ENCODE measurements at regions not wholly inside any gene's neighbourhood (a gene's known extent, or its start where the extent isn't known, plus 50 kb on each side); places are given as distances from the start of the nearest gene placed in this dataset.

DNA sequence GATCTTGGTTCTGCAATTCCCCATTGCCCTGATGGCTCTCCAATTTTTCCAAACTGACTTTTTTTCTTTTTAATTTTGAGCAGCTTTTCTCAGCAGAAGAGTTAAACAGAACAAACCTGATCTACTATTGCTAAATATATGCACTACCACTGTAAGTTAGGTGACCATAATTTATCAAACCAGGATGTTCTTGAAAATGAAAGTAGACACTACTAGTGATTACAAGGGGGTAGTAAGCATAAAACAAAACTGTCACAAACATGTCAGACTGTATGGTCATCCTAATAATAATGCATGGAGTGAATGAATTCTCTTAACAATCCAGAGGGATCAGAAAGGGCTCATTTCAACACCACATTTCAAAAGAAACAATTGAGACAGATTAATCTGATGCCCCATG is 183.0 kb upstream of the FOXN3 start:
- no peak for DNase-seq

DNA sequence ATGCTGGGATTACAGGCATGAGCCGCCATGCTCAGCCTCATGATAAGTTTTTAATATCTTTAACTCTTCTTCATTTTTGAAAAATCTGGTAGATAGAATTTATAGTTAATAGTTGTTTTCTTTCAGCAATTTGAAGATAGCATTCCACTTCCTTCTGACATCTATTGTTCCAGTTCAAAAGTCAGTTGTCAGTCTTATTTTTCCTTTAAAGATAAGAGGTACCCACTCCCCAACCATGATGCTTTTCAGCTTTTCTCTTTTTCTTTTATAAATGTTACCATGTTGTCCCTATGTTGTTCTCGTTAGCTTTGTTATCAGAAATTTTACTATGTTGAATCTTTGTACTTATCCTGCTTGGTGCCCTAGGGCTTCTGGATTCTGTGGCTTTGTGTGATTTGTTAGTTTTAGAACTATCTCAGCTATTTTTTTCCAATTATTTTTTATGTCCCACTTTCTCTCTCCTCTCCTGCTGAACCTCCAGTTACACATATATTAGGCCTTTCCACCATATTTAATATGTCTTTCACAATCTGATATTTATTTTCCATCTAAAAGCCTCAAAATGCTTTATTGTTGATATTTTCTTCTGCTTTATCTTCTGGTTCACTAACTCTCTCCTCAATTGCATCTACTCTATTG is 181.6 kb upstream of the FOXN3 start:
- DNase-seq, result no peak

DNA sequence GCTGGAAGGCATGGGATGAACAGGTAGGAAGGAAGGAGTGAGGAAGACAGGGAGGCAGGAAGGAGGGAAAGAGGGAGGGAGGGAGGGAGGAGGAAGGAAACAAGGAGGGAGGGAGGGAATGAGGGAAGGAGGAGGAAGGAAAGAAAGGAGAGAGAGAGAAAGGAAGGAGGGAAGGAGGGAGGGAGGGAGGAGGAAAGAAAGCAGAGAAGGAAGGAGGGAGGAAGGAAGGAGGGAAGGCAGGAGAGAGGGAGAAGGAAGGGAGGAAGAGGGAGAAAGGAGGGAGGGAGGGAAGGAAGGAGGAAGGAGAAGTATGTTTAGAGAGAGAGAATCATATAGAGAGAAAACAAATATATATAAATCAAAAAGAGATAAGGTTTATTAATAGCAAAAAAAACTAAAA is 175.9 kb upstream of the FOXN3 start:
- no peak for DNase-seq

DNA sequence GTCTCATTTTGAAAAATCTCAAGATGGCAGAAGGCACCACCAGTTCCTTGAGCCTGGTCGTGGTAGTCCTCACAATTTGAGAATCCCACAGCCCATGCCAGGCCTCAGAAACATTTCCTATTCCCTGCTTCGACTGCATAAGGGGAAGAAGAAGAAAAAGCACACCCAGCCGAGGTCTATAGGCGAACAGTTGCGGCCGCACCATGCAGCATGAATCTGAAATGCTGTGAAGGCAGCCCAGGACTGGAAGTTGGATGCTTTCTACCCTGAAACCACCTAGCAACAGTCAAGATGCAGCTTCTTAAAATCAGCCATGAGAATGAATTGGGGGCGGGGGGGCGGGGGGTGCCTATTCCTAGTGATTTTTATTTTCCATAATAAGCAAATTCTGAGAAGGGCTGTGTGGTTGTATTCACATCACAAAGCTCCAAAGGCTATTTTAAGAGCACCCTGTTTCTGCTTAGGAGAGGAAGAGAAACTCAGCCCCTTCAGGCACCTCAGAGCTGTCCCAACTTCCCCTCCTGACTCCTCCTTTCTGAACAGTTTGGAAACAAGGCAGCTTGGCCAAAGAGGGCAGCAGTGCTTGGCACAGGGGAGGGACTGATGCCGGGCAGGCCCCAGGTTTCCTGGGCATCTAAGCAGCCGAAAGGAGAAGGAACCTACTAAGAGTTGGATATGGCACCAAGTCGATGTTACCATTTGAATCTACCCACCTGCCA is 172.5 kb upstream of the FOXN3 start:
- no peak for DNase-seq

DNA sequence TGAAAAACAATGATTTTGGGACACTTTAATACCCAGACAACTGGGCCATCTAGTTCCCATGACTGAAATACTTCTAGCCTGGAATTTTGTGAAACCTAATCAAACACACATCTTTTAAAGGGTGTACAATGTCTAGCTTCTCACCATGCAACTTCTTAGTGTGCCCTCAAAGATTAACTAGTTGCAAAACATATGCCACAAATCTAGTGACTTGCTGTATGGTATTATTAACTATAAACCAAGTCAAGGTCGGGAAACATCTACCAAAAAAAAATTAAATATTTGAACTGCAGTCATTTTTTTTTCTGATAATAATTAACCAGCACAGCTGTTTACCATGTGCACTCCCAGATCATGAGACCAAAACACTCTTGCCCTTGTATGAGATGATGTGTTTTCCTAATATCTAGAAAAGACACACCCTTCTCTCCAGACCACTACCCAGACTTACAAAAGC is 171.8 kb upstream of the FOXN3 start:
- DNase-seq, result no peak

DNA sequence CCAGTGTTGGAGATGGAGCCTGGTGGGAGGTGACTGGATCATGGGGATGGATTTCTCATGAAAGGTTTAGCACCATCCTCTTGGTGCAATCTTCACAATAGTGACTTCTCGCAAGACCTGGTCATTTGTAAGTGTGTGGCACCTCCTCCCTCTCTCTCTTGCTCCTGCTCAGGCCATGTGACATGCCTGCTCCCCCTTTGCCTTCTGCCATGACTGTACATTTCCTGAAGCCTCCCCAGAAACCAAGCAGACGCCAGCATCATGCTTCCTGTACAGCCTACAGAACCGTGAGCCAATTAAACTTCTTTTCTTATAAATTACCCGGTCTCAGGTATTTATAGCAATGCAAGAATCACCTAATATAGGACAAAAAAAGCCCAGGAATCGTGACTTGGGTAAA is 171.0 kb upstream of the FOXN3 start:
- no peak for DNase-seq

DNA sequence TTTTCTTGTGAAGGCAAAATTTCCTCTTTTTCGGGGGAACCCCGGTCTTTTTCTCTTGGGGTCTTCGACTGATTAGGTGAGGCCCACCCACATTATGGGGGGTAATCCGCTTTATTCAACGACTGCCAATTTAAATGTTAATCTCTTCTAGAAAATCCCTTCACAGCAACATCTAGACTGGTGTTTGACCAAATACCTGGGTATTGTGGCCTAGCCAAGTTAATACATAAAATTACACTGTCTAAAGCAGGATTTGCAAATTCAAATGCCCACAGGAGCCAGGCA is 170.0 kb upstream of the FOXN3 start:
- no peak for DNase-seq

DNA sequence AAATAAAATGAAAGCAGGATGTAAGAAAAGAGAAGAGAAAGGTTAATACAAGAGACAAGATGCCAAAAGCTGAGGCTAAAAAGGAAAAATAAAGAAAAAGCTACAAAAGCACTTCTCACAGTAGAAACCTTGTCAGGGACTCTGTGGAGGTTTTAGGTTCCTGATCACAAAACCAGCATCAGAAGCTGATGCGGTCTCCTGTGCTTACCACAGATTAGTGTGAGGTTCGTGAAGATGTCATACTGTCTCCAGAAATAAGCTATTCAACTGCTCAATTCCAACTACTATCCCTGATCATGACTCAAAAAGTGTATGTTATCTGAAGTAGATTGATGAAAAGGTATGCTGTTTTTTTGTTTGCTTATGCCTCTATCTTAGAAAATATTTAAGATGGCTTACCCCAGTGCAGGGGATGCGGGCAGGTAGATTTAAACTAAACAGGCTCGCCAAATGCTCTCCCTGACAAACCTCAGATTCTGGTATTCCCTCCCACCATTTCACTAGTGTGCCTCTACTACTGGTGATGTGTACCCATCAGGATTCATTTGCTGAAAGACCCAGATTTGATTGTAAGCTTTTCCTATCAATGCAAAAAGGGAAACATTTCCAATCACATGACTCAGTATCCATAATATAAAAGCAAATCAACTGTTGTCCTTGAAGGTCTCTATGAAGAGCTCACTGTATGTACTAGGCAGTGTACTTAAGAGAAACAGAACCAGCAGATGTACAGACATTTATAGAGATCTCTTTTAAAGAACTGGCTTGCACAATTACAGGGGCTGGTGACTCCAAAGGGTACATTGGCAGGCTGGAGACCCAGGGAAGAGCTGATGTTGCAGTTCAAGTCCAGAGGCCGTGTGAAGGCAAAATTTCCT is 169.5 kb upstream of the FOXN3 start:
- no peak for DNase-seq

DNA sequence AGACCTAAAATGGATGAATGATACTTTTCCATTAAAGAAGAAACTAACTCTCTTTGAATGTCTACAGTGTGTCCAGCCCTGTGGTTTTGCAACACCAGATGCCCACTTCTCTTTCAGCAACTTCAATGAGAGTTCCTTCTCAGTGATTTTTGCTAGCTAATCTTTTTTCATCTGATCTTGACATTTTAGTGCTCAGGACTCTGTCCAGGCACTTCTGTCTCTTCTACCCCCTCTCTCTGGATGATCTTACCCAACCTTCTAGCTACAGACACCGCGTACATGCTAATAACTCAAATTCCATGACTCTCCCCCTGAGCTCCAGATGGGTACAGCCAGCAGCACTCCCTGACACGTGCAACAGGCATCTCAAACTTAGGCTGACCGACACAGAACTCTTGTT is 161.1 kb upstream of the FOXN3 start:
- DNase-seq, result no peak

DNA sequence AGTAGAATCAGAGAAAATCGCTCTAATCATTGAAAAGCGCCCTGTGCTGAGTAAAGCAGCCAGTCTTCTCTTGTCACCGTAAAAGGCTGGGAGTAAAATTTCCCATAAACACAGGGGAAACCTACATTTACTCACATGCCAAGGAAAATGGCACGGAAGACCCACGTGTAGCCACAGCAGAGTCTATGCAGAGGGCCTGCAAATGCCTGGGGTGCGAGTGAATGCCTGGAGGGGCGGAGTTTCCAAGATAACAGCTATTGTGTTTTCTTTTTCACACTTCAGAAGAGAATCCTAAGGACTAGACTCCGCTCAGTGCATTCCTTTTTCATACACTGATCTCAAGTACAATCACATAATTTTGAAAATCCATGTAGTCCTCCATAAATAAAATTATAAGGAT is 159.9 kb upstream of the FOXN3 start:
- no peak for DNase-seq

DNA sequence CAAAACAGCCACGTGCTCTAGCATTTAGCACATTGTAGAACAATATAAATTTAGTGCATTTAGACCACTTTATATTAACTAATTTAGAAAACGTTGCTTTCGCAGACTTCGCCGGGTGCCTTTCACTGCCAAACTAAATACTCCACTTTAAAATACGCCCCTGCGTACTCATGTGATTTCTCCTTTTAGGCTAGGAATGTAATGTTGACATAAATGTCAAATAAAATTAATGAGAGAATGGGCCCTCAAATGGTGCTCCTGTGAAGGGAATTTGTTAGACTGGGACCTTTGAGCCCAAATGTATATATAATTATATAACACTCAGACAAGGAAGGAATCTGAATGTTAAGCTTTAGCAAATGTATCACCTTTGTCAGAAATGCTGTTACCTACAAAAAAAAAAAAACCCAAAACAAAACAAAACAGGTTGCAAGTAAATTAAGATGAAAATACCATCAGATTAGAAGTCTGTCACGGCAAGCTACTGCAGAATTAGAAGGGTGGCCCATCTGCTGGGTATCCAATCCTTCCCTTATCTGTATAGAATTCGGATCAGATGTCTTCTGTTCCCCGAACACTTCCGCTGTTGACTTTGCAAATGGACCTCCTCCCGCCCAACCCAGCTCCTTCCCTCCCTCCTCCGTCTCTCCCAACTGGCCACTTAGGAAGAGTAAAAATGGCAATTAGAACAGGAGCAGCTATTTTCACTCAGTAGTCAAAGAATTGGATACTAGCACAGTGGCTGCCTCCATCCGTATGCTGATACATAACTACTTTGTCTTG is 159.3 kb upstream of the FOXN3 start:
- no peak for DNase-seq

DNA sequence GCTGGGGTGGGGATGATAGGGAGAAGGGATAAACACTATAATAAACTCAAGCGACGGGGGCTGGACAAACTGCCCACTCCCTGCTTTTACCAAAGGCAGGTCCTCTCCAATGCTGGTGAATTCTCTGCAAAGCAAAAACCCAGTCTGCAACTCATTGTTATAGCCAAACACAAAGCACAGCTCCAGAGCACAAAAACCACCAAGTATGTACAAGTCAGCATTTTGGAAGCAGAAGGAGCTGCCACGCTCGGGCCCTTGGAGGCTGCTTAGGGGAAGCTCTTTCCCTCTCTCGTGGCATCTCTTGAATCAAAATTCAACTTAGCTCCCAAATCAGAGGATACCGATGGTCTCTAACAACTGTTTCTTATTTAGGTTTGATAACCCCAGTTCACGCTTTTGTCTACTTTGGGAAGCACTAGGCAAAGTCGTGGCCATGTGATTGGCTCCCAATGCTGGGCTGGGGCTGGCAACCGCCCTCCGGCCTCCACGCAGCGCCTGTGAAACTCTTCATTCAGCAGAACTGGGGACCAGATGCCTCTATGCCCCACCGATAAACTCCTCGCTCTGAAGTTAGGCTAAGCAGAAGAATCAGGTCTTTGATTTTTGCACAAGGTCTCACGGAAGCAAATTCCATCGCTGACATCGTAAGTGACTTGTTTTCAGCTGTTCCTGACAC is 158.5 kb upstream of the FOXN3 start:
- no peak for DNase-seq

DNA sequence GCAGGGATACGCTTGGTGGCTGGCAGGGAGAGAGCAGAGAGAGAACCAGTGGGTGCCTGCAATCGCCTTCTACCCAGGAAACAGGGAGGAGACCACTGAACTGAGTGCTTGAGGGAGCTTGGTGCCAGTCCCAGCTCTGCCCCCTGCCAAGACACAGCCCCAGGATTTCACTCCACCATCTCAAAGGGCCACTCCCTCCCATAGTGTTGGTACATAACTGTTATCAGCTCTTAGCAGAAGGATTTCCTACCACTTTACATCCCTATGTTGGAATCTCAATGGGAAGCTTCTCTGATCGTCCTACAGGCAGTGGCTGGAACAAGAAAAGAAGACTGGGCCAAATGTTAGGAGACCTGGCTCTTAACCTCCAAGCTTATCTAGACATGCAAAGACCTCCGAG is 157.4 kb upstream of the FOXN3 start:
- DNase-seq, result no peak

DNA sequence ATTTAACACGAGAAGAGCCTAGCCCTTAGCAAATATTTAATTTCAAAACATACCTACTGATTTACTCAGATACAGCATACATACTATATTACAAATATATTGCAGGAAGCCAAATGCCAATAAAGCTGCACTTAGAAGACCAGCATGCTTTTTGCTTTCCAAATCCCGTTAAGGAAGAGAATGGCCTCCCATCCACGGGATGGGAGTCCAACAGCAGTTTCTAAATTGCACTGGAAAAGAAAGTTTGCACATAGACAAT is 156.3 kb upstream of the FOXN3 start:
- no peak for DNase-seq

DNA sequence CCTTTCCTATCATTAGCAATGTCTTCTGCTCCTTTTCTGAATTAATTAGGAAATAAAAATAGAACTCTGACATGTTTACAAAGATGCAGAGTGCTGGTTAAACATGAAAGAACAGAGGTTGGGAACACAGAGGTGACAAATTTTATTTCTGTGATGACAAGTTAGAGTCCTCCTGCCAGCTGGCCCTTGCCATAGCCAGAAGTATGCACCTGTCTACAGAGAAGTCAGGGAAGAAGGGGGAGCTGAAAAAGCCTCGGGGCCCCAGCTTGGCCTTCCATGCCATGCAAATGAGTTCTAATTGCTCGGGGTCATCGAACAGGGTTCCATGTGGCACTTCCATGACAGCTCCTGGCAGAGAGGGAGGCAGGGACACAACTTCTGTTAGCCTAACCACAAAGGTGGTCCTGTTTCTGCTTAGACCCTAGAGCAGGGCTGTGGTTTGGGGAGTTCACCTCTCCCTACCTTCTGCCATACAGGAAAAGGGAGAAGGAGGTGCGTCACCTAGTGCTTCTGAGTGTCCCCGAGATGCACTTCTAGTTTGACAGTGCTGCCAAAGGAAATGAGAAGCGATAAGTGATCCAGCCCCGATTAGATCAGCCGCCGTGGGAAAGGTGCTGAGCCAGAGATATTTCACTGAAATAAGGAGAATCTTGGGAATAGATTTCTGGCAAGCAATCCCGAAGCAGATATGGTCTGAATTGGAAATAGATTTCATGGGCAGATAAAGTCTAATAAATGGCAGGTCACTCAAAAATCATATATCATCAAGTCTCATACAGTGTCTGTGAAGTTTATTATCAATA is 155.8 kb upstream of the FOXN3 start:
- no peak for DNase-seq

DNA sequence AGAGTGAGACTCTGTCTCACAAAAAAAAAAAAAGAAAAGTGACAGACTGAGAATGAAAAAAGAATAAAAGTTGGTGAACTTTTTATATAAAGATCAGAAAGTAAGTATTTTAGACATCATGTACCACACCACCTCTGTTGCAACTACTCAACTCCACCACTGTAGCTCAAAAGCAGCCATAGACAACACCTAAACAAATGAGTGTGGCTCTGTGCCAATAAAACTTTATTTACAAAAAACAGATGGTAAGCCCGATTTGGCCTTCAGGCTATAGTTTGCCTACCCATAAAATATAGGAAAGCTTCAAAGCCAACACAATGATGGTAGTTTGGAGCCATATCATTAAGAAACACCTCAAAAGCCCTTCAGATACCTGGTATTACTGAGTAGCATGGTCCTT is 154.5 kb upstream of the FOXN3 start:
- DNase-seq, result no peak

DNA sequence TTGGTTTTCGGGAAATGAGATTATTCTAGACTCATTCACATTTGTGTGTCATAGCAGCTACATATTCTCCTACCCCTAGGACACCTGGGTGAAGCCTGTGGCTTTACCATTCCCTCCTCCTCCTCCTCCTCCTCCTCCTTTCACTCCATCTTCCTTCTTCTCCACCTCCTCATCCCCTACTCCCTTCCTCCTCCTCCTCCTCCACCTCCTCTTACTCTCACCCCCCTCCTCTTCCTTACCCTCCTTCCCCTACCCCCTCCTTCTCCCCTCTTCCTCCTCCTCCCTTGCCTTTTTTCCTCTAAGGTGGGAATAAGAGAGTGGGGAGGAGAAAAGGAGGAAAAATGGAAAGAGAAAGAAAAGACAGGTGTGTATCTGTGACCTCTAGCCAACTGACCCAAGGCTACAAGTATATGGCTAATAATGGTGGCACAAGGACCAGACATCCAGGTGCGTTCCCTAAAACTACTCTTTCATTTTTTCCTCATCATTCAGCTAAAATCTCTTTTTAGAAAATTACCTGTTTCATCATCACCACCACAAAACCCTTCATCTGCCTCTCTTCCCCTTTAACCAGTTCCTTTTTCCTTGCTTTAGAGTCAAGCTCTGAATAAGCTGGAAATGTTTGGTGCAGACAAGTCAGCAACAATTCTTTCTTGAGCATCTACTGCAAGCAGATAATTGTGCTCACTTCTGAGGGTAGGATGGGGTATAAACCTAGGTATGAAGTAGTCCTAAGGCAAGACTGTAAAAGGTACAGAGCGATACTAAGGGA is 149.8 kb upstream of the FOXN3 start:
- DNase-seq, result no peak

DNA sequence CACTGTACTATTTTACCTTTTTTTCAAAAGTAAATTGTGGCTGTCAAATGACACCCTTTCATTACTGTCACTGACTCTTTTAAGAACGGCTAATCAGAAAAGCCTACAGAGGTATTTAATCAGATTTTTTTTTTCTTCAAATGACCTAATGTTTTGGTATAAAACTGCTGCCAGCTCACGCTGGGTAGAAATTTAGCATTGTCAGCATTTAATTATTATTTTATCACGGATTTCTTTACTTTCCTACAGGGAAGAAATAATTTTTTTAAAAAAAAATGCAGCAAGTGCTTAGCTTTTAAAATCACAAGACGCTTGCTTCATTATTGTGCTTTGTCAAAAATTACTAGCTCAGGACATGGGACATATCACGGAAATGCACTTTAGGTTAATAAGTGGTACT is 149.1 kb upstream of the FOXN3 start:
- no peak for DNase-seq

DNA sequence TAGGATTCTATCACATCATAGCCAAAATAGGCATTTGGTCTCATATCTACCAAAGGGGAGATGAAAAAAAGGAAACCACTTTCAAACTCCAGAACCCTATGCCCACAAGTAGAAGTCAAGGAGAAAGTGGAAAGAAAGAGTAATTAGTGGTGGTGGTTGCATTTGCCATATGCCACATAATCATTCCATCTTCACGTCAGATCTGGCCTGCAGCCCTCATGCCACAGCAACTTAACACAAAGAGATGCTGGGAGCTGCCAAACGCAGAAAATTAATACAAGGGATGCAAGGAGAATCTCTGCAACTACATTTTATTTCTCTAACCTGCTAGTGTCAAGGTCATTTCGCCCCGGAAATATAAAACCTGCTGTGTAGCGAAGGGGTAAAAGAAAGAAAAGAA is 148.6 kb upstream of the FOXN3 start:
- no peak for DNase-seq

DNA sequence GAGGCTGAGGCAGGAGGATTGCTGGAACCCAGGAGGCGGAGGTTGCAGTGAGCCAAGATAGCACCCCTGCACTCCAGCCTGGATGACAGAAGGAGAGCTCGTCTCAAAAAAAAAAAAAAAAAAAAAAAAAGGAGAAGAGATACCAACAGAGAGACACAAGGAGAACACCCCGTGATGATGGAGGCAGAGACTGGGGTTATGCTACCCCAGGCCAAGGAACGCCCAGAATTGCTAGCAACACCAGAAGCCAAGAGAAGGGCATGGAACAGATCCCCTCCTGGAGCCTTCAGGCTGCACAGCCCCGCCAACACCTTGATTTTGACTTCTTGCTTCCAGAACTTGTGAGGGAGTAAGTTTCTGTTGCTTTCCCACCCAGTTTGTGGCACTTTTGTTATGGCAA is 148.0 kb upstream of the FOXN3 start:
- DNase-seq, result no peak

DNA sequence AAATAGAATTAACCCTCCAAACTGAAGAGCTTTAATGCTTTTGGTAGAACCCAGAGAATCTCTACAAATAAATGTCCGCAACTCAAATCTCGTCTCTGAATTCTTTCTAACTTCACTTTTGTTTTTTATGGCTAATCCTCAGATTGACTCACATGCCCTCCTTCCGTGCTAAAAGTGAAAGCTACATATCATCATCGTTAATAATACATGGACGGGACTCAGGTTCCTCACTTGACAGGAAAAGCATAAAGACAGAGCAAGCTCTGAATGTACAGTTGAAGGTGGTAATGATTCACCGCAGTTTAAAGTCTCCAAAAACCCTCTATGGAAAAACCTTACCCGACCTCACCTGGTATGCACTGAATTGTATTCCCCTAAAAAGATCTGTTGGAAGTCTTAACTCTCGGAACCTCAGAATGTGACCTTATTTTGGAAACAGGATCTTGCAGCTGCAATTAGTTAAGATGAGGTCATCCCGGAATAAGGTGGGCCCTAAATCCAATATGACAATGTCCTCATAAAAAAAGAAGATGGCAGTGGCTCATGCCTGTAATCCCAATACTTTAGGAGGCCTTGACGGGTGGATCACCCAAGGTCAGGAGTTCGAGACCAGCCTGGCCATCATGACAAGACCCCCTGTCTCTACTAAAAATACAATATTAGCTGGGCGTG is 147.4 kb upstream of the FOXN3 start:
- no peak for DNase-seq
